Gastrocnemius medialis (tissue), 4 donors: ENCODE measurements at regions not wholly inside any gene's neighbourhood (a gene's known extent, or its start where the extent isn't known, plus 50 kb on each side); places are given as distances from the start of the nearest gene placed in this dataset.
"Not testable (repeated sequence)": the region's sequence is repeated elsewhere in the genome, so short reads cannot be mapped to it uniquely, and the experiment has no call there.

Experiments used
- POLR2A ChIP-seq, 2 donors: fragments of 450-650 bp; IDR thresholded peaks; one replicate each; pipeline ENCODE4 v1.6.1; 2017; ENCODE audit warnings: antibody characterized with exemption in 2 of 2, mild to moderate bottlenecking in 2 of 2, moderate library complexity in 2 of 2
- TF ChIP-seq, protein P1 (sequence below), 5 experiments: fragments of 450-650 bp in 3 of 5; fragments of 200-600 bp in 2 of 5; sonication (generic) in 2 of 5; IDR thresholded peaks in 4 of 5; conservative IDR thresholded peaks in 1 of 5; 1 replicate in 4 of 5; 2 replicates in 1 of 5; pipeline ENCODE4 v1.5.1; 2016 to 2019; ENCODE audit warnings: antibody characterized with exemption in 5 of 5, mild to moderate bottlenecking in 3 of 5, moderate library complexity in 3 of 5

DNA sequence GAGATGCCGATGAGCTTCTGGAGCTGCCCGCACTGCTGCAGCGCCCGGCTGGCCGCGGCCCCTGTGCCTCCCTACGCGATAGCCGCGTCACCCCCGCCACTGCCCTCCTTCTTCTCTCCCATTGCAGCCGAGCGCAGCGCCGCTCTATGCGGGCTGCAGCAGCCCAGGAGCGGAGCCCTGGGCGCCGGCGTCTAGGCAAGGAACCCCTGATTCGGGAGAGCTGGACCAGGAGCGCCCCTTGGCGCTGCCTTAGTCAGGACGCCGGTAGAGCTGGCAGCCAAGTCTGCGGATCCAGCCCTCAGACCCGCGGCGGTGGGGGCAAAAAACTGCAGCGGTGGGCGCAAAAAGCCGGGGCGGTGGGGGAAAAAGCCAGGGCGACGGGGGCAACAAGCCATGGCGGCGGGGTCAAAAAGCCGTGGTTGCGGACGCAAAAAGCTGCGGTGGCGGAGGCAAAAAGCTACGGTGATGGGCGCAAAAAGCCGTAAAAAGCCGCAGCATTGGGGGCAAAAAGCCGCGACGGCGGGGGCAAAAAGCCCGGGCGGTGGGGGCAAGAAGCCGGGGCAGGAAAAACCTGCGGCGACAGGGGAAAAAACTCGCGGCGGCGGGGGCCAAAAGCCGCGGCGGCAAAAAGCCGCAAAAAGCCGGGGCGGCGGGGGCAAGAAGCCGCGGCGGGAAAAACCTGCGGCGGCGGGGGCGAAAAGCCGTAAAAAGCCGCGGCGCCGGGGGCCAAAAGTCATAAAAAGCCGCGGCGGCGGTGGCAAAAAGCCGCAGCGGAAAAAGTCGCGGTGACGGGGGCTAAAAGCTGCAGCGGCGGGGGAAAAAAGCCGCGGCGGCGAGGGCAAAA lies 1668.6 kb downstream of the RPIA start:
- TF ChIP-seq, protein P1, sequence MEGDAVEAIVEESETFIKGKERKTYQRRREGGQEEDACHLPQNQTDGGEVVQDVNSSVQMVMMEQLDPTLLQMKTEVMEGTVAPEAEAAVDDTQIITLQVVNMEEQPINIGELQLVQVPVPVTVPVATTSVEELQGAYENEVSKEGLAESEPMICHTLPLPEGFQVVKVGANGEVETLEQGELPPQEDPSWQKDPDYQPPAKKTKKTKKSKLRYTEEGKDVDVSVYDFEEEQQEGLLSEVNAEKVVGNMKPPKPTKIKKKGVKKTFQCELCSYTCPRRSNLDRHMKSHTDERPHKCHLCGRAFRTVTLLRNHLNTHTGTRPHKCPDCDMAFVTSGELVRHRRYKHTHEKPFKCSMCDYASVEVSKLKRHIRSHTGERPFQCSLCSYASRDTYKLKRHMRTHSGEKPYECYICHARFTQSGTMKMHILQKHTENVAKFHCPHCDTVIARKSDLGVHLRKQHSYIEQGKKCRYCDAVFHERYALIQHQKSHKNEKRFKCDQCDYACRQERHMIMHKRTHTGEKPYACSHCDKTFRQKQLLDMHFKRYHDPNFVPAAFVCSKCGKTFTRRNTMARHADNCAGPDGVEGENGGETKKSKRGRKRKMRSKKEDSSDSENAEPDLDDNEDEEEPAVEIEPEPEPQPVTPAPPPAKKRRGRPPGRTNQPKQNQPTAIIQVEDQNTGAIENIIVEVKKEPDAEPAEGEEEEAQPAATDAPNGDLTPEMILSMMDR (IDR thresholded peaks at IDR 0.05 in 4 of 5, conservative IDR thresholded peaks at IDR 0.05 in 1 of 5), result not testable (repeated sequence)
- not testable (repeated sequence) for TF ChIP-seq POLR2A (IDR thresholded peaks at IDR 0.05)
